GM21737 (cell line): ENCODE measurements at regions not wholly inside any gene's neighbourhood (a gene's known extent, or its start where the extent isn't known, plus 50 kb on each side); places are given as distances from the start of the nearest gene placed in this dataset.

ENCODE experiments used
- ATAC-seq: cut with Tn5 transposase; IDR thresholded peaks from one replicate; pipeline ENCODE4 v1.9.1; 2021; ENCODE audit warnings: mild to moderate bottlenecking, moderate library complexity; ENCODE audit not compliant: unreplicated experiment

- ATAC-seq = no peak
Measured at GRCh38 chr15:69730281-69731080, 277.9 kb downstream of the RPLP1 start.

GRCh38 chr15:69731081-69731330, 278.4 kb downstream of the RPLP1 start:
- no peak for ATAC-seq

- no peak for ATAC-seq
Measured at GRCh38 chr15:69731581-69731980, 279.0 kb downstream of the RPLP1 start.

- no peak for ATAC-seq
Measured at GRCh38 chr15:69732133-69732532, 279.5 kb downstream of the RPLP1 start.

- no peak for ATAC-seq
Measured at GRCh38 chr15:69734699-69735098, 282.1 kb downstream of the RPLP1 start.

GRCh38 chr15:69735121-69735520, 282.5 kb downstream of the RPLP1 start:
- ATAC-seq = no peak

- ATAC-seq = no peak
Measured at GRCh38 chr15:69736161-69736560, 283.5 kb downstream of the RPLP1 start.

- no peak for ATAC-seq
Measured at GRCh38 chr15:69737916-69738315, 285.3 kb downstream of the RPLP1 start.

- ATAC-seq = no peak
Measured at GRCh38 chr15:69740684-69741083, 288.1 kb downstream of the RPLP1 start.

- ATAC-seq = no peak
Measured at GRCh38 chr15:69742361-69742760, 289.7 kb downstream of the RPLP1 start.

GRCh38 chr15:69743091-69743490, 290.5 kb downstream of the RPLP1 start:
- no peak for ATAC-seq

- ATAC-seq = no peak
Measured at GRCh38 chr15:69744391-69745162, 292.0 kb downstream of the RPLP1 start.

- ATAC-seq = no peak
Measured at GRCh38 chr15:69747193-69747592, 294.6 kb downstream of the RPLP1 start.

GRCh38 chr15:69748131-69748530, 295.5 kb downstream of the RPLP1 start:
- ATAC-seq = no peak

- ATAC-seq = no peak
Measured at GRCh38 chr15:69748576-69749185, 296.1 kb downstream of the RPLP1 start.

GRCh38 chr15:69749274-69749673, 296.7 kb downstream of the RPLP1 start:
- no peak for ATAC-seq

- ATAC-seq = no peak
Measured at GRCh38 chr15:69749797-69750196, 297.2 kb downstream of the RPLP1 start.

- no peak for ATAC-seq
Measured at GRCh38 chr15:69750253-69750652, 297.6 kb downstream of the RPLP1 start.

GRCh38 chr15:69751147-69751546, 298.5 kb downstream of the RPLP1 start:
- ATAC-seq = no peak

- no peak for ATAC-seq
Measured at GRCh38 chr15:69751566-69751965, 298.9 kb downstream of the RPLP1 start.

GRCh38 chr15:69753867-69754266, 301.2 kb downstream of the RPLP1 start:
- ATAC-seq = no peak

GRCh38 chr15:69754313-69754712, 301.7 kb downstream of the RPLP1 start:
- ATAC-seq = no peak
